GM21381 (cell line): ENCODE measurements at regions not wholly inside any gene's neighbourhood (a gene's known extent, or its start where the extent isn't known, plus 50 kb on each side); places are given as distances from the start of the nearest gene placed in this dataset.

Experiments
- ATAC-seq: cut with Tn5 transposase; IDR thresholded peaks from one replicate; pipeline ENCODE4 v1.9.1; 2021; ENCODE audit warnings: mild to moderate bottlenecking, moderate library complexity; ENCODE audit not compliant: unreplicated experiment

DNA sequence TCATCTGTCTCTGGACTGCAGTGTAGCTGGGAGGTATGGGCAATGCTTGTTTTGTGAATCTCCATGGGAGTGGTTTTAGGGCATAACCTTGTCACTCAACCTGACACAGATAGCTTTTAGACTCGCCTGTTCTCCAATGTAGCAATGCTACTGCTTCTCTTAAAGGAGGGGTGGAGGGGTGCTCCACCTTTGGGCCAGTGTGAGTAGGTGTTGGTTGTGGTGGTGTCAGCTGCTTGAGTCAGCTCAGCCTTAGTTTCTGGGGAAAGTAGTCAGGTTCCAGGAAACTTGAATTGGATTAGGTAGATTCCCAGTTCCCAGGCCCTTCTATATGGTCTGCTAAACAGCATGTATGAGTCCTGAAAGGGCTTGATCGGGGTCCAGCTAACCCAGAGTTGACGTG, 91.1 kb upstream of the PLPPR1 start:
- ATAC-seq = no peak

DNA sequence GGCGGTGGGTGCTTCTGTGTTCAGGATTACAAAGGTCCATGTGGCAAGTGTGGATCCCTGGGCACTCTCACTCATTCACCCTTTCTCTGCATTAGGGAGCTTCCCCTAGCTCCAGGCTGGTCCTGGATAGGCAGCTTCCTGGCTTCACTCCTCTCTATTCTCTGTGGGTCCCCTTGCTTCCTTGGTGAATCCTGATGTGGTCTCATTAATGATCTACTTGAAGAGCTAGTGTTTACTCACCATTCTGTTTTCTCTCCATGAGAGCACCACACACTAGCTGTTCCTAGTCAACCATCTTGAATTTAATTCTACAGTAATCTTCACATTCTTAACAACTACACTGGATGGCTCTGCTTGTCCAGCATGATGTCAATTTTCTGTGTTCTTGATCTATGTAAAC, 90.0 kb upstream of the PLPPR1 start:
- no peak for ATAC-seq

DNA sequence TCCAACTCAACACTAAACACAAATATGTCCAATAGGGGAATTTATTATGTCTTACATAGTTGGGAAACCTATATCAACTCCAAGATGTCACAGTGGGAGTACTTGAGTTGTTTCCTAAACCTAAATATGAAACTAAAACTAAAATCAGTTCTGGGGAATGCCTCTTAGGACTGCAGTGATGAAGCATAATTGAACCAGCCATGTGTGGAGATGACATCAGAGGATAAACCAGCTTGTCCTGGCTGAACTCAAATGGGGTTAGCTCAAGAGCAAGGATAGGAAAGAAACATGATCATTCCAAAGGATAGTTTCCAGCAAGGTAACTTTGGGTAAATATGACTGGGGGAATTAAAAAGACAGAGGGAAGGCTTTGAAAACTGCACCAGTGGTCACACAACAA, 88.9 kb upstream of the PLPPR1 start:
- ATAC-seq = no peak

DNA sequence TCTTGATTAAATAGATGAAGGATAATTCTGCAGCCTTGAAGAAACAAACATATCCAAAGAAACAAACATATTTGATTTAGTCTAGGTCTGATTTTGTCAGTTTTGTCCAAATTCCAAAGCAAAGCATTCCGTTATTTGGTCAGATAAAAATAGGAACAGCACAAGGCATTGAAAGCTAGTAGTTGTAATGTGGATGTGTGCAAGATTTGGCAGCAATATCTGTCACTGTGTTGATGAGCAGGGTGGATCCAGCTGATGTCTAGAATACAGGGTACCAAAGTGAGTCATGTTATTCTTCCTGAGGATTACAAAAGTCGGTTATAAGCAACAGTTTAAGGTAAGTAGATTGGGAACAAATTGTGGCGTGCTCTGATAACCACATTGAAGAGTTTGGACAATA, 69.3 kb upstream of the PLPPR1 start:
- ATAC-seq = no peak
